Astrocyte (in vitro differentiated cells and primary cell): ENCODE measurements at regions not wholly inside any gene's neighbourhood (a gene's known extent, or its start where the extent isn't known, plus 50 kb on each side); places are given as distances from the start of the nearest gene placed in this dataset.

ENCODE experiments used
- DNase-seq: peaks from one replicate; pipeline ENCODE4 v3.0.0-alpha.2; 2010; ENCODE audit warnings: low read depth
- FAIRE-seq: peaks from 2 replicates; lab custom pipeline; 2011; peaks lifted over from hg19 to GRCh38; lab: Jason Lieb, UNC
- H2AFZ ChIP-seq: 2 replicates; pipeline ENCODE4 v1.6.0; 2012; ENCODE audit warnings: low read depth, low read length, inconsistent platforms
- H3K27ac ChIP-seq: 2 replicates; pipeline ENCODE4 v1.5.1; 2011; ENCODE audit warnings: low read depth, low read length, inconsistent platforms
- H3K27me3 ChIP-seq: 2 replicates; pipeline ENCODE4 v1.6.0; 2011; ENCODE audit warnings: low read length, inconsistent platforms; ENCODE audit not compliant: insufficient read depth
- H3K36me3 ChIP-seq: 2 replicates; pipeline ENCODE4 v1.5.1; 2011; ENCODE audit warnings: low read length, inconsistent platforms; ENCODE audit not compliant: insufficient read depth
- H3K4me1 ChIP-seq: 2 replicates; pipeline ENCODE4 v1.5.1; 2011; ENCODE audit warnings: low read length, inconsistent platforms; ENCODE audit not compliant: insufficient read depth
- H3K4me2 ChIP-seq: 2 replicates; pipeline ENCODE4 v1.6.0; 2012; ENCODE audit warnings: low read length, inconsistent platforms
- H3K4me3 ChIP-seq: 2 replicates; pipeline ENCODE4 v1.5.1; 2011; ENCODE audit warnings: low read depth, mild to moderate bottlenecking, low read length, inconsistent platforms; ENCODE audit not compliant: insufficient read depth
- H3K79me2 ChIP-seq: 2 replicates; pipeline ENCODE4 v1.6.0; 2012; ENCODE audit warnings: mild to moderate bottlenecking, low read length, inconsistent platforms; ENCODE audit not compliant: insufficient read depth
- H3K9ac ChIP-seq: 2 replicates; pipeline ENCODE4 v1.6.0; 2012; ENCODE audit warnings: mild to moderate bottlenecking, low read length, inconsistent platforms
- H3K9me3 ChIP-seq: 2 replicates; pipeline ENCODE4 v1.5.1; 2012; ENCODE audit warnings: low read depth, mild to moderate bottlenecking, low read length, inconsistent platforms; ENCODE audit not compliant: insufficient read depth
- H4K20me1 ChIP-seq: 2 replicates; pipeline ENCODE4 v1.6.0; 2012; ENCODE audit warnings: low read length, inconsistent platforms; ENCODE audit not compliant: insufficient read depth
- H3K27ac Mint-ChIP-seq: one replicate; pipeline ENCODE4 v1.8.0; 2021; ENCODE audit warnings: mild to moderate bottlenecking, mixed read lengths; ENCODE audit not compliant: unreplicated experiment
- H3K27me3 Mint-ChIP-seq: one replicate; pipeline ENCODE4 v1.8.0; 2021; ENCODE audit warnings: low read depth, mixed read lengths; ENCODE audit not compliant: unreplicated experiment
- H3K36me3 Mint-ChIP-seq: one replicate; pipeline ENCODE4 v1.8.0; 2021; ENCODE audit warnings: low read depth, mixed read lengths; ENCODE audit not compliant: unreplicated experiment
- H3K4me1 Mint-ChIP-seq: one replicate; pipeline ENCODE4 v1.8.0; 2021; ENCODE audit warnings: low read depth, mixed read lengths; ENCODE audit not compliant: unreplicated experiment
- H3K4me3 Mint-ChIP-seq: one replicate; pipeline ENCODE4 v1.8.0; 2021; ENCODE audit warnings: mild to moderate bottlenecking, moderate library complexity, mixed read lengths; ENCODE audit not compliant: unreplicated experiment
- H3K9me3 Mint-ChIP-seq: one replicate; pipeline ENCODE4 v1.8.0; 2021; ENCODE audit warnings: mild to moderate bottlenecking, mixed read lengths; ENCODE audit not compliant: unreplicated experiment
- EZH2 ChIP-seq: IDR thresholded peaks from 2 replicates; pipeline ENCODE4 v1.6.1; 2012; ENCODE audit warnings: mild to moderate bottlenecking, low read length, inconsistent platforms; ENCODE audit not compliant: insufficient read depth
- TF ChIP-seq, protein P1 (sequence below): IDR thresholded peaks from 2 replicates; pipeline ENCODE4 v1.5.1; 2011; ENCODE audit warnings: low read depth, mild to moderate bottlenecking, inconsistent platforms, low read length, moderate library complexity; ENCODE audit not compliant: insufficient read depth

DNA sequence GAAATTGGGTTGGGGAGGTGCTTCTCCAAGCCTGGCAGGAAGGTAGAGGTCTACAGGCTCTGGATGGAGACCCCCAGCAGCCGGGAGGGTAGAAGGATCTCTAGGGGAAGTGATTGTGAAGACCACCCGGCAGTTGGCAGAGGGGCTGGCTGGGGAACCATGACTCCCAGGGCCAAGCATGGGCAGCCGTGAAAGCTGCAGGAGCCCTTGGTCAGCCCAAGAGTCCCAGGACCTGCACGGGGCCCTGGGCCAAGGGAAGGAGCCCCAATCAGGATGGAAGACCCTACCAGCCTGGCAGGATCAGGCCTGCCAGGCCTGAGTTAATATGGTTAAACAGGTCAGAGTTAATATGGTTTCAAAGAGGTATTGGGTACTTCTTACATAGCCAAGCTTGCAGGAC is 126.3 kb upstream of the NANOS1 start:
- no peak for FAIRE-seq
- no peak for DNase-seq
- no peaks in the 10 kb centered on the region for H3K36me3 ChIP-seq
- no peaks in the 10 kb centered on the region for H3K36me3 Mint-ChIP-seq
- H3K27me3 ChIP-seq: no peaks in the 10 kb centered on the region
- no peak overlapping the region for H3K4me3 ChIP-seq
- peaks cover 11% of the 10 kb centered on the region for H3K9me3 Mint-ChIP-seq
- H3K4me1 Mint-ChIP-seq: peaks cover 2% of the 10 kb centered on the region
- peaks cover 13% of the 10 kb centered on the region for H3K27me3 Mint-ChIP-seq
- H3K4me1 ChIP-seq: no peaks in the 10 kb centered on the region
- no peak overlapping the region for H3K9ac ChIP-seq
- no peaks in the 10 kb centered on the region for H3K9me3 ChIP-seq
- no peaks in the 10 kb centered on the region for H3K79me2 ChIP-seq
- H4K20me1 ChIP-seq: no peaks in the 10 kb centered on the region
- no peak overlapping the region for H3K27ac ChIP-seq
- no peak overlapping the region for H3K4me2 ChIP-seq
- TF ChIP-seq EZH2: no peak
- TF ChIP-seq, protein P1, sequence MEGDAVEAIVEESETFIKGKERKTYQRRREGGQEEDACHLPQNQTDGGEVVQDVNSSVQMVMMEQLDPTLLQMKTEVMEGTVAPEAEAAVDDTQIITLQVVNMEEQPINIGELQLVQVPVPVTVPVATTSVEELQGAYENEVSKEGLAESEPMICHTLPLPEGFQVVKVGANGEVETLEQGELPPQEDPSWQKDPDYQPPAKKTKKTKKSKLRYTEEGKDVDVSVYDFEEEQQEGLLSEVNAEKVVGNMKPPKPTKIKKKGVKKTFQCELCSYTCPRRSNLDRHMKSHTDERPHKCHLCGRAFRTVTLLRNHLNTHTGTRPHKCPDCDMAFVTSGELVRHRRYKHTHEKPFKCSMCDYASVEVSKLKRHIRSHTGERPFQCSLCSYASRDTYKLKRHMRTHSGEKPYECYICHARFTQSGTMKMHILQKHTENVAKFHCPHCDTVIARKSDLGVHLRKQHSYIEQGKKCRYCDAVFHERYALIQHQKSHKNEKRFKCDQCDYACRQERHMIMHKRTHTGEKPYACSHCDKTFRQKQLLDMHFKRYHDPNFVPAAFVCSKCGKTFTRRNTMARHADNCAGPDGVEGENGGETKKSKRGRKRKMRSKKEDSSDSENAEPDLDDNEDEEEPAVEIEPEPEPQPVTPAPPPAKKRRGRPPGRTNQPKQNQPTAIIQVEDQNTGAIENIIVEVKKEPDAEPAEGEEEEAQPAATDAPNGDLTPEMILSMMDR: no peak
- H3K27ac Mint-ChIP-seq: no peak overlapping the region
- no peak overlapping the region for H2AFZ ChIP-seq
- no peak overlapping the region for H3K4me3 Mint-ChIP-seq

DNA sequence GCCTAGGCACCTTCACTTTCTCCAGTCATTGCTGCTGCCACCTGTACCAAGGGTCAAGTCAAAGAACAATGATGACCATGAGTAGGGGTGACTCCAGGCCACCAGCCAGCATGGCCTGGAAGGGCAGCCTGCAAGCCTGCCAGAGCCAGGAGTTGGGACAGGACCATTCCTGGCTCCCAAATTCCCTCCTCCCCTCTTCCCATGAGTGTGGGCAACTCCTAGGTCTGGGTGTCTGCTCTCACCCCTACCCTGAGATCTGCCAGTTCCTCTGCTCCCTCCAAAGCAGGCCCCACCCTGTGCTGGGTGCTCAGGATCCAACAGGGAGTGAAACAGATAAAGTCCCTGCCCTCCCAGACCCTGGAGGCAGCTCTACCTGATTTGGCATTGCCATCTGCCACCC is 125.8 kb upstream of the NANOS1 start:
- TF ChIP-seq, protein P1: no peak
- TF ChIP-seq EZH2: no peak
- no peak overlapping the region for H3K27ac ChIP-seq
- no peaks in the 10 kb centered on the region for H3K36me3 Mint-ChIP-seq
- H3K4me3 ChIP-seq: no peak overlapping the region
- no peaks in the 10 kb centered on the region for H3K9me3 ChIP-seq
- no peak overlapping the region for H2AFZ ChIP-seq
- H3K79me2 ChIP-seq: no peaks in the 10 kb centered on the region
- no peaks in the 10 kb centered on the region for H4K20me1 ChIP-seq
- peaks cover 11% of the 10 kb centered on the region for H3K9me3 Mint-ChIP-seq
- DNase-seq (no peak), FAIRE-seq (no peak)
- no peak overlapping the region for H3K27ac Mint-ChIP-seq
- H3K27me3 Mint-ChIP-seq: peaks cover 16% of the 10 kb centered on the region
- no peak overlapping the region for H3K9ac ChIP-seq
- H3K4me1 Mint-ChIP-seq: peaks cover 2% of the 10 kb centered on the region
- no peaks in the 10 kb centered on the region for H3K36me3 ChIP-seq
- no peak overlapping the region for H3K4me3 Mint-ChIP-seq
- H3K4me2 ChIP-seq: no peak overlapping the region
- H3K4me1 ChIP-seq: no peaks in the 10 kb centered on the region
- no peaks in the 10 kb centered on the region for H3K27me3 ChIP-seq

DNA sequence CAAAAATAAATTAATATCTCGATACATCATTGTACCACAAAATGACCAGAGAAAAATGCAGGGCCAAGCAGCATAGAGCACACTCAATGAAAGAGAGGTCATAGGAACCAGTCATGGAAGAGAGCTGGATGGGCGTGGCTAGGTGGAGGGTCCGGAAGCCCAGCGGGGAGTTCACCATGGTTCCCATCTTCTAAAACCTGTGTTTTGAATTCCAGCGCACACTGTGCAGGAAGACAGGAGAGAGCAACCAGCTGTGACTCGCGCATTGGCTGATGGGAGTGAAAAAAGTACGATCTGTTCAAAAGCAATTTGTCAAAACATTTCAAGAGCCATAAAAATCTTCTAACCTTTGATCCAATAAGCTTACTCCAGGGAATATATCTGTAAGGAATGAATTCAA is 125.2 kb upstream of the NANOS1 start:
- no peak for TF ChIP-seq EZH2
- TF ChIP-seq, protein P1: no peak
- FAIRE-seq (no peak), DNase-seq (no peak)
- H3K27ac ChIP-seq: no peak overlapping the region
- H3K79me2 ChIP-seq: no peaks in the 10 kb centered on the region
- H3K36me3 ChIP-seq: no peaks in the 10 kb centered on the region
- Mint-ChIP-seq H3K4me3 (no peak overlapping the region), H3K36me3 (no peaks in the 10 kb centered on the region), H3K27me3 (peaks cover 17% of the 10 kb centered on the region), H3K27ac (no peak overlapping the region), H3K9me3 (peaks cover 11% of the 10 kb centered on the region), H3K4me1 (peaks cover 2% of the 10 kb centered on the region)
- H3K4me3 ChIP-seq: no peak overlapping the region
- H3K4me1 ChIP-seq: no peaks in the 10 kb centered on the region
- H3K9ac ChIP-seq: no peak overlapping the region
- H2AFZ ChIP-seq: no peak overlapping the region
- H3K27me3 ChIP-seq: no peaks in the 10 kb centered on the region
- H3K9me3 ChIP-seq: no peaks in the 10 kb centered on the region
- no peak overlapping the region for H3K4me2 ChIP-seq
- H4K20me1 ChIP-seq: no peaks in the 10 kb centered on the region
